ENCODE measurements at regions not wholly inside any gene's neighbourhood (a gene's known extent, or its start where the extent isn't known, plus 50 kb on each side); places are given as distances from the start of the nearest gene placed in this dataset.

DNA sequence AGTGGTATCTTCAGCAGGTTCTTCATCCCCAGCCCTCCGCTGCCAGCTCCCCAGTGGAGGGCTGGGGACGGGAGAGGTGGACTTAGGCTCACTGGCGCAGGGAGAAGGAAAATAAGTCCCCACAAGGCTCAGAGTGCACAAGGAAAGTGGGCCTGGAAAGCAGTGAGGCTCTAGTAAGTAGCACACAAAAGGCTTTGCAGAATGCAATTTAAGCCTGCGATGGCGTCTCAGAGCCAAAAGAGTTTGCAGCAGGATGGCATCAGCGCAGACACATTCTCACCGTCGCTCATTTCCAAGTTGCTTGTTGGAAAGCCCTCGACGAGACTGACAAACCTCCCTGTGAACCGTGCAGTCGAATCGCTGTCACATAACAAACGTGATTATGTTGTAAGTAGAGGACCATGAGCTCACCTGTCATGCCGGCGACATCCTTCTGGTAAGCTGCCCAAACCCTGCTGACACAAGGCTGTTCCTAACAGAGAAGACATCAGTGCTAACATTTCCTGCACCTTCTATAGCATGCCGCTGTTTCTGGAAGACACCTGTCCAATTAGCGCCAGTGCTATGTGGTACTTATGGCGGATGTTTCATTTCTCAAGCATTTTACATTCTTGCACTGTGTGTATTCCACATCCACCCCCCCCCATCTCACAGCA, 98.3 kb upstream of the NPVF start:
- TF ChIP-seq CTCF (IDR thresholded peaks at IDR 0.05 in 2 of 3, conservative IDR thresholded peaks at IDR 0.05 in 1 of 3; ENCODE audit: borderline replicate concordance in 1 of 3, insufficient read depth in 1 of 3, low read depth in 2 of 3, low read length in 2 of 3) (no peak), POLR2A (IDR thresholded peaks at IDR 0.05; ENCODE audit: borderline replicate concordance, extremely low read depth, insufficient read depth, insufficient read length) (no peak), POLR2AphosphoS5 (IDR thresholded peaks at IDR 0.05; ENCODE audit: low read depth, low read length) (no peak), EZH2phosphoT487 (IDR thresholded peaks at IDR 0.05; ENCODE audit: borderline replicate concordance) (no peak), EZH2 (IDR thresholded peaks at IDR 0.05) (no peak), SIN3A (IDR thresholded peaks at IDR 0.05; ENCODE audit: low read depth) (no peak), CEBPB (IDR thresholded peaks at IDR 0.05; ENCODE audit: low read depth) (no peak), RAD21 (IDR thresholded peaks at IDR 0.05; ENCODE audit: low read depth) (no peak), CBX3 (IDR thresholded peaks at IDR 0.05; ENCODE audit: low read depth) (no peak), ZFX (IDR thresholded peaks at IDR 0.05) (no peak), EGR1 (IDR thresholded peaks at IDR 0.05; ENCODE audit: low read depth) (no peak)

Data from HCT116 (cell line).